Peyer's patch (tissue), 4 donors: ENCODE measurements at regions not wholly inside any gene's neighbourhood (a gene's known extent, or its start where the extent isn't known, plus 50 kb on each side); places are given as distances from the start of the nearest gene placed in this dataset.

Experiments used
- POLR2A ChIP-seq, 2 donors: fragments of 450-650 bp; IDR thresholded peaks; one replicate each; pipeline ENCODE4 v1.5.1; 2017; ENCODE audit warnings: antibody characterized with exemption in 2 of 2, mild to moderate bottlenecking in 2 of 2, moderate library complexity in 2 of 2
- TF ChIP-seq, protein P1 (sequence below), 6 experiments: fragments of 450-650 bp in 4 of 6; fragments of 200-600 bp in 2 of 6; sonication (generic) in 1 of 6; IDR thresholded peaks; one replicate each; pipeline ENCODE4 v1.5.1; 2017 to 2019; ENCODE audit warnings: antibody characterized with exemption in 6 of 6, mild to moderate bottlenecking in 3 of 6, moderate library complexity in 1 of 6

DNA sequence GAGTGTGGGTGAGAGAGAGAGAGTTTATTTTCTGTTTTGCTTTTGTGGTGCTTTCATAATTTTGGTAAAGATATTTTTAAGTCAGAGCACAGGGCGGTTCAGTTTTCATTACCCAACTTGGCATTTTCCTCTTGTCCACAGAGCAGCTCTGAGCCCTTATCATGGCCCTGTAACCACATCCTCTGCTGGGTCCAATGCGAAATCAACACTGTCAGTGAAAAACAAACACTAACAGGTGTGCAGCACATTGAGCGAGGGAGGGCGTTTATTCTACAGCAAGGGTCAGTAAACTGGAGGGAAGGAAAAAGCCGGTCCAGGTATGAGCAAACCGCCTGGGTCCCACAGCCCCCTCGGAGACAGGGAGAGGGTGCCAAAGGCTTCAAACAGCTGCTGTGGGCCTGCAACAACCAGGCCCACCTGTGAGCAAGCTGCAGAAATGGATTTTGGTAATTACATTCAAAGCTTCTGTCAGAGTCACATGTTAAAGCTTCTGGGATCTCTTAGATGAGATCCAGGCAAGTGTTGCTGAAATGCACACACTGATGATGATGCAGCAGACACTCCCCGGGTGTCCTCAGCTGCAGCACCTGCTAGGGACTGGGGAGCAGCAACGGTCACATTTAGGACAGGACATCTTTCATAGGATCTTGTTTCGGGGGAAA lies 132.7 kb upstream of the DYRK2 start:
- TF ChIP-seq, protein P1, sequence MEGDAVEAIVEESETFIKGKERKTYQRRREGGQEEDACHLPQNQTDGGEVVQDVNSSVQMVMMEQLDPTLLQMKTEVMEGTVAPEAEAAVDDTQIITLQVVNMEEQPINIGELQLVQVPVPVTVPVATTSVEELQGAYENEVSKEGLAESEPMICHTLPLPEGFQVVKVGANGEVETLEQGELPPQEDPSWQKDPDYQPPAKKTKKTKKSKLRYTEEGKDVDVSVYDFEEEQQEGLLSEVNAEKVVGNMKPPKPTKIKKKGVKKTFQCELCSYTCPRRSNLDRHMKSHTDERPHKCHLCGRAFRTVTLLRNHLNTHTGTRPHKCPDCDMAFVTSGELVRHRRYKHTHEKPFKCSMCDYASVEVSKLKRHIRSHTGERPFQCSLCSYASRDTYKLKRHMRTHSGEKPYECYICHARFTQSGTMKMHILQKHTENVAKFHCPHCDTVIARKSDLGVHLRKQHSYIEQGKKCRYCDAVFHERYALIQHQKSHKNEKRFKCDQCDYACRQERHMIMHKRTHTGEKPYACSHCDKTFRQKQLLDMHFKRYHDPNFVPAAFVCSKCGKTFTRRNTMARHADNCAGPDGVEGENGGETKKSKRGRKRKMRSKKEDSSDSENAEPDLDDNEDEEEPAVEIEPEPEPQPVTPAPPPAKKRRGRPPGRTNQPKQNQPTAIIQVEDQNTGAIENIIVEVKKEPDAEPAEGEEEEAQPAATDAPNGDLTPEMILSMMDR (IDR thresholded peaks at IDR 0.05): no peak
- no peak for TF ChIP-seq POLR2A (IDR thresholded peaks at IDR 0.05)
